ENCODE measurements at regions not wholly inside any gene's neighbourhood (a gene's known extent, or its start where the extent isn't known, plus 50 kb on each side); places are given as distances from the start of the nearest gene placed in this dataset.

GRCh38 chr3:36227980-36228379 lies 152.3 kb upstream of the STAC start:
- Histone ChIP-seq H3K4me3 (no peak overlapping the region), H3K36me3 (no peaks in the 10 kb centered on the region), H3K4me1 (replicated peaks) (no peaks in the 10 kb centered on the region), H3K27ac (no peak overlapping the region), H3K27me3 (replicated peaks; ENCODE audit: insufficient read depth) (no peaks in the 10 kb centered on the region), H3K9me3 (no peaks in the 10 kb centered on the region)
- whole genome bisulfite sequencing, result 39% methylated on average over 4 of the region's 4 CpGs
- intact Hi-C loops (cut with DNase I), result no loop called here
- no peak for DNase-seq (ENCODE audit: low spot score)
- TF ChIP-seq CTCF (IDR thresholded peaks at IDR 0.05) (no peak), POLR2AphosphoS5 (IDR thresholded peaks at IDR 0.05) (no peak), POLR2A (IDR thresholded peaks at IDR 0.05) (no peak)

GRCh38 chr3:36229496-36229895 lies 150.8 kb upstream of the STAC start:
- H3K9me3 ChIP-seq, result no peaks in the 10 kb centered on the region
- TF ChIP-seq POLR2AphosphoS5 (IDR thresholded peaks at IDR 0.05) (no peak), CTCF (IDR thresholded peaks at IDR 0.05) (no peak), POLR2A (IDR thresholded peaks at IDR 0.05) (no peak)
- DNase-seq (ENCODE audit: low spot score), result no peak
- no peak overlapping the region for H3K27ac ChIP-seq
- no peaks in the 10 kb centered on the region for H3K4me1 ChIP-seq (replicated peaks)
- no peak overlapping the region for H3K4me3 ChIP-seq
- 85% methylated on average over 1 of the region's 1 CpG for WGBS
- no peaks in the 10 kb centered on the region for H3K27me3 ChIP-seq (replicated peaks; ENCODE audit: insufficient read depth)
- H3K36me3 ChIP-seq, result no peaks in the 10 kb centered on the region
- intact Hi-C loops (cut with DNase I), result no loop called here

- intact Hi-C loops (cut with DNase I), result no loop called here
- H3K4me1 ChIP-seq (replicated peaks), result no peaks in the 10 kb centered on the region
- no peak for TF ChIP-seq POLR2AphosphoS5 (IDR thresholded peaks at IDR 0.05)
- no peak for TF ChIP-seq CTCF (IDR thresholded peaks at IDR 0.05)
- TF ChIP-seq POLR2A (IDR thresholded peaks at IDR 0.05), result no peak
Observed at GRCh38 chr3:36232797-36233489, 147.4 kb upstream of the STAC start.

GRCh38 chr3:36244728-36245127 lies 135.6 kb upstream of the STAC start:
- Histone ChIP-seq H3K27ac (no peak overlapping the region), H3K9me3 (no peaks in the 10 kb centered on the region), H3K27me3 (replicated peaks; ENCODE audit: insufficient read depth) (no peaks in the 10 kb centered on the region), H3K4me3 (no peak overlapping the region), H3K4me1 (replicated peaks) (no peaks in the 10 kb centered on the region), H3K36me3 (no peaks in the 10 kb centered on the region)
- 53% methylated on average over 1 of the region's 1 CpG for WGBS
- intact Hi-C loops (cut with DNase I), result no loop called here
- TF ChIP-seq CTCF (IDR thresholded peaks at IDR 0.05), result no peak
- TF ChIP-seq POLR2AphosphoS5 (IDR thresholded peaks at IDR 0.05), result no peak
- TF ChIP-seq POLR2A (IDR thresholded peaks at IDR 0.05), result no peak
- no peak for DNase-seq (ENCODE audit: low spot score)

More at GRCh38 chr3:36232797-36233489, 147.4 kb upstream of the STAC start:
- DNase-seq (ENCODE audit: low spot score), result no peak
- H3K27ac ChIP-seq, result no peak overlapping the region
- H3K9me3 ChIP-seq, result no peaks in the 10 kb centered on the region
- no peaks in the 10 kb centered on the region for H3K27me3 ChIP-seq (replicated peaks; ENCODE audit: insufficient read depth)
- H3K4me3 ChIP-seq, result no peak overlapping the region
- no peaks in the 10 kb centered on the region for H3K36me3 ChIP-seq

GRCh38 chr3:36248374-36248773 lies 131.9 kb upstream of the STAC start:
- intact Hi-C loops (cut with DNase I), result no loop called here
- no peaks in the 10 kb centered on the region for H3K4me1 ChIP-seq (replicated peaks)
- no peak for DNase-seq (ENCODE audit: low spot score)
- no peak overlapping the region for H3K4me3 ChIP-seq
- TF ChIP-seq CTCF (IDR thresholded peaks at IDR 0.05) (no peak), POLR2A (IDR thresholded peaks at IDR 0.05) (no peak), POLR2AphosphoS5 (IDR thresholded peaks at IDR 0.05) (no peak)
- no peaks in the 10 kb centered on the region for H3K36me3 ChIP-seq
- H3K27me3 ChIP-seq (replicated peaks; ENCODE audit: insufficient read depth), result no peaks in the 10 kb centered on the region
- 82% methylated on average over 3 of the region's 3 CpGs for WGBS
- no peaks in the 10 kb centered on the region for H3K9me3 ChIP-seq
- no peak overlapping the region for H3K27ac ChIP-seq
